T1000 (cell line): ENCODE measurements at regions not wholly inside any gene's neighbourhood (a gene's known extent, or its start where the extent isn't known, plus 50 kb on each side); places are given as distances from the start of the nearest gene placed in this dataset.
"Not testable (repeated sequence)": the region's sequence is repeated elsewhere in the genome, so short reads cannot be mapped to it uniquely, and the experiment has no call there.

Experiments
- DNase-seq: peaks from one replicate; lab custom pipeline; 2025; ENCODE audit warnings: mixed read lengths; lab: John Stamatoyannopoulos, UW

DNA sequence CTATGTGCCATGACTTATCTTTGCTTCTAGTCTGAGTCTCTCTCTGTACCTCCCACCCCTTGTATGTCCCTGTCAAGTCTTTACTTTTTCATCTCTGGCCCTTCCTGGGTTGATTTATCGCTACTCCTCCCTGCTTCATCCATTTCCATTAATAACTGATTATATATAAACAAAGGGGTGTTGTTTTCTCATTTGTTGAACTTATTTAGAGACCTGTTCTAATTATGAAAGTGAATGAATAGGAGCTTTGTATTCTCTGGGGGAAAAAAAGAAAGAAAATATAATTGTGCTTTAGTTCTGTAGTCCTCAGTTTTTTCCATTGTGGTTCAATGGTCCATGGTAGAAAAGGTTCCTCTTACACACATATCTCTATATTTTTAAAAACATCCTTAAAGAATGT lies 328.9 kb upstream of the PPP2R3A start:
- DNase-seq: no peak

GRCh38 chr3:135637013-135637412 lies 328.5 kb upstream of the PPP2R3A start:
- no peak for DNase-seq

GRCh38 chr3:135641761-135642160 lies 323.8 kb upstream of the PPP2R3A start:
- DNase-seq: no peak

DNA sequence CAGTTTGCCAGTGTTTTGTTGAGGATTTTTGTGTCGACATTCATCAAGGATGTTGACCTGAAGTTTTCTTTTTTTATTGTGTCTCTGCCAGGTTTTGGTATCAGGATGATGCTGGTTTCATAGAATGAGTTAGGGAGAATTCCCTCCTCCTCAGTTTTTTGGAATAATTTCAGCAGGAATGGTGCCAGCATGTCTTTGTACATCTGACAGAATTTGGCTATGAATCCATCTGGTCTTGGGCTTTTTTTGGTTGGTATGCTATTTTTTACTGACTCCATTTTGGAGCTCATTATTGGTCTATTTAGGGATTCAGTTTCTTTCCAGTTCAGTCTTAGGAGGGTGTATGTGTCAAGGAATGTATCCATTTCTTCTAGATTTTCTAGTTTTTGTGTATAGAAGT lies 320.0 kb upstream of the PPP2R3A start:
- no peak for DNase-seq

GRCh38 chr3:135646873-135647272 lies 318.7 kb upstream of the PPP2R3A start:
- DNase-seq: no peak

- DNase-seq: no peak
Measured at GRCh38 chr3:135649361-135649760, 316.2 kb upstream of the PPP2R3A start.

DNA sequence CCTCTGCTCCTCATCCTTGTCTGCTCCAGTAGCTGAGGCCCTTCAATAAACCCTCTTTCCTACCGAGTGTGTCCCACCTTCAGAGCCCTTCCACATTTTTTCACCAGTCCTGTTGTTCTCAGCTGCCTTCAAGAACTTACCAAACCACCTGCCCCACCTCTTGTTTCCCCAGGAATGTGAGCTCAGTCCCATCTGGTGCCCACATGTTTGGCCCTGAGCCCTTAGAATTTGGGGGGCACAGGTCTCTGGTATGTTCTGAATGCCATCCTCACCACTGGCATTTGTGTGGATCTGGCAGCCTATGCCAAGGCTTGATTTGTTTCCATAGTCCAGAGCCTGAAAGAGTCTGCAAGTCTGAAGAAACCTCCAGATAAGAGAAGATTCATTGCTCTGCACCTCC lies 315.2 kb upstream of the PPP2R3A start:
- DNase-seq: no peak

DNA sequence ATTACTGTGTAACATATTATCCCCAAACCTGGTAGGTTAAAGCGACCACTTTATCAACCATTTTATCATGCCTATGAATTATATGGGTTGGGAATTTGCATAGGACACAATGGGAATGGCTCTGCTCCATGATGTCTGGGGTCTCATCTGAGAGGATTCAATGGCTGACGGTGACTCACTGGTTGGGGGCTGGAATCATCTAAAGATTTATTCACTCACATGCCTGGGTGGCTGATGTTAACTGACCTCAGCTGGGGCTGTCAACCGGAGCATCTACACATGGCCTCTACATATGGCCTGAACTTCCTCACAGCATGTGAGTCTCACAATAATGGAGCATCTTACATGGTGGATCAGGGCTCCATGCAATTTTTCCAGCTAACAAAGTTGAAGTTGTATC lies 313.1 kb upstream of the PPP2R3A start:
- DNase-seq: no peak

GRCh38 chr3:135655328-135655727 lies 310.2 kb upstream of the PPP2R3A start:
- no peak for DNase-seq

DNA sequence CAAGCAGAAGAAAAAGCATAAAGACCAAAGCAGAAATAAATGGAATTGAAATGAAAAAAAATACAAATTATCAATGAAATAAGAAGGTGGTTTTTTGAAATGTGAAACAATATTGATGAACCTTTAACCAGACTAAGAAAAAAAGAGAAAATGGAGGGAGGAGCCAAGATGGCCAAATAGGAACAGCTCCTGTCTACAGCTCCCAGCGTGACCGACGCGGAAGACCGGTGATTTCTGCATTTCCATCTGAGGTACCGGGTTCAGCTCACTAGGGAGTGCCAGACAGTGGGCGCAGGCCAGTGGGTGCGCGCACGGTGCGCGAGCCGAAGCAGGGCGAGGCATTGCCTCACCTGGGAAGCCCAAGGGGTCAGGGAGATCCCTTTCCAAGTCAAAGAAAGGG lies 307.1 kb upstream of the PPP2R3A start:
- not testable (repeated sequence) for DNase-seq

DNA sequence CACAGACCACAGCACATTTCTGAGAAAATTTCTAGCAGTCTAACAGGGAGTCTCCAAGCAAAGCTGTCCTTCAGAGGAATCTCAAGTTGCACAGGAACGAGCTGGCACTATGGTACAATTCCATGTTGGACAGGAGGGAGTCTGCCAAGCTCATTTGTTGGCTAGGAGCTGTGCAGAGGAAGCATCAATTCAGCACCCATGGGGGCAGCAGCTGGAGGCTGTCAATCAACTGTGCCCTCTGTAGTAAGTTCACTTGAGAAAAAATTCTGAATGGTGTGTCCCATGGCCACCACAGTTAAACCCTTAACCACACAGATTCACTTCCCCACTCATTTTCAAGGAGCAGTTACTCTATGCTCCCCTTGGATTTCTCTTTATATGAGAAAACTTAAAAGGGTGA lies 298.5 kb upstream of the PPP2R3A start:
- no peak for DNase-seq

GRCh38 chr3:135674508-135674907 lies 291.0 kb upstream of the PPP2R3A start:
- DNase-seq: no peak

DNA sequence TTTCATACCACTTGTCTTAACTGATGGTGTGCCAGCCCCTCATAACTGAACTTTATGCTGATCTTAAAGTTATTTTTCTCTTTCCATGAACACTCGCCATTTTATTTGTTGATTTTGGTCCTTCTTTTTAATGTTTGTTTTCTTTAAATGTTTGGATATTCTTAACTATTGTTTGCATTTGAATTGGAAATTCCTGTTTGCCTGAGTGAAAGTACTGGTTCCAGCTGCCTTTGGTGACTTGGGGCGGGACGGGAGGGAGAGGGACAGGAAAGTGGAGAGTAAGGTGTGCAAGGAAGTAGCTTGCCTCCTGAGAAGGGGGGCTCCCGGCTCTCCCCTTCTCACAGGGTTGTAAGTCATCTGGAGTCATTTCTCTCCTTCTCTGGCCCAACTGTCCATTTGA lies 287.1 kb upstream of the PPP2R3A start:
- no peak for DNase-seq

DNA sequence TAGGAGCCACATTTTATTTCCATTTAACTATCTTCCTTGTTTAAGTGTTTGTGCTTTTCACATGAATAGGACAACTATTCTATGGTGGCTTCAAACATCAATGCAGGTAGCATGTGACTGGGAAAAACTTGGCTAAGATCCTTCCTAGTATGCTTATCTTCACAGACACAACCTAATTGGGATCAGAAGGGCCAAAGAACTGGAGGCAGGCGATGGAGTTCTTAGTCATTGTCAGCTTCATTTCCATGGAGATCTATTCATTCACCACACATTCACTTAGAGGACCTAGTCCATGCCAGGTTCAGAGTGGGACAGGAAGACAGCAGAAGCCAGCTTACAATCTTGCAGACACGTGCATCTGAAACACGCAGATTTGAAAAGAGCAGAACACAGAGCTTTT lies 277.5 kb upstream of the PPP2R3A start:
- no peak for DNase-seq

DNA sequence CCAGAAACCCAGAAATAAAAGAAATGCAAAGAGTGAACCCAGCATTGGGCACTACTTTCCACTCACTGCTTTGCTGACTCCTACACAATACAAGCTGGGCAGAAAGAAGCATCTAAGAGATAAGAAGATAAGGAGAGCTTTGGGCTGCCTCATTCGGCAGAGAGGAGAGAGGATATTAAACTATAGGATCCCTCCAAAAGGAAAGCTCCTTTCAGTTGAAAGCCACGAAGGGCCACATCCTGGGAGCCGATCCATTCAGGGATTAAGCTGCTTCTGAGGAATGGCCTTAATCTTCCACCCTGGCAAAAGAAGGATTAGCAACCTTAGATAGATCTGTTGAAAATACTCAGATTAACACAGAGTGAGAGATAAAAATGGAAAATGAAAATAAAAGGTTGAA lies 274.9 kb upstream of the PPP2R3A start:
- DNase-seq: no peak

- DNase-seq: no peak
Measured at GRCh38 chr3:135691240-135691639, 274.3 kb upstream of the PPP2R3A start.

GRCh38 chr3:135694142-135694541 lies 271.4 kb upstream of the PPP2R3A start:
- no peak for DNase-seq

DNA sequence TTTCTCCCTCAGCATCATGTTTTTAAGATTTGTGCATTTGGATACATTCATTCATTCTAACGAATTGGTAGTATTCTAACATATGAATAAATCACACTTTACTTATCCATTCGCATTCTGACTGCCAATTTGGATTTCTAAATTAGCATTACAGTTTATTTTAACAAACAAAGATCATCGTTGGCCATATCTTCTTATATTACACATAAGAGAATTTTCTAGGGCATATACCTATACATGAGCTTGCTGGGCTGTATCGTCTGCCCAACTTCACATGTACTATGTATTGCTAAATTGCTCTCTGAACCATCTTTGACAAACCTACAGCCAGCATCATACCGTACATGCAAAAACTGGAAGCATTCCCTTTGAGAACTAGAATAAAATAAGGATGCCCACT lies 265.8 kb upstream of the PPP2R3A start:
- DNase-seq: no peak

DNA sequence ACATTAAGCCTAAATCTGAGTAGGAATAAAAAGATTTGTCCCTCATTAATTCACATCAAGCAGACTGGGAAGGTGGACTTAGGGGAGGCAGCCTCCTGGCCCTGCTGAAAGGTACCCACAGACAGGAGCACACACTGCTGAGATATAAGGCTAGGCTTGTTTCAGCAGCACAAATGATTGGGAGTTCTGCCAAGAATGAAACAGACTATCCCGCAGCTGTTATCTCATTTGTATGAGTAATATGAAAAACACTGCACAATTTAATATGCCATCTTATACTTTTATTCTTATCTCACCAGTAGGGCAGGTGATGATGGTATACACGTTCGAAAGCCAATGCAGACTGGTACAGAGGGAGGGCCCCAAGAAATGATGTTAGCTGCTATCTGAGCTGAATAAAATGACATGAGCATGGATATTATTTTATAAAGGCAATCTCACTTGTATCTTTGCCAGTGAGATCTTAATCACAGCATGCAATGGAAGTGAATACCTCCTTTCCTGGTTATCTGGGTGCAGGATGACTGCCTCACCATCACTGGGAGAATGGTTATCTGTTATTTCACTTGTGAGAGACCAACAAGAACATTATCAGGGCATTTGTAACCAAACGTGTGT lies 258.7 kb upstream of the PPP2R3A start:
- DNase-seq: no peak

DNA sequence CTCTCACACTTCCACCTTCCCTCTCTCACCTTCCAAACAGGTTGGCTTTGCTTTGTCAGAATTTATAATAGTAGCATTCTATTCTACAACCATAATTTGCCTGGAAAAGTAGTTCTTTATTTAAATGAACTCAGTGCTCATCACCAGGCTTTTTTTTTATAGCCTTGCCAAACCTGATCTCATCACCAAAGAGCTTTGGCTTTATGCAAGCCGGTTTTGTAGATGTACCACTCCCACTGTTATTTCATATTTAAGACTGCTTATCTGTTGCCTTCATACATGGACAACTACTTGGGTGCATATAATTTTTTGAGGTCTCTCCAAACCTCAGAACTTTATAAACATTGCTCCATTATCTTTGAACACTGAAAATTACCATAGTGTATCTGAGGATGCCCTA lies 246.1 kb upstream of the PPP2R3A start:
- no peak for DNase-seq

- DNase-seq: no peak
Measured at GRCh38 chr3:135728007-135728721, 237.4 kb upstream of the PPP2R3A start.

DNA sequence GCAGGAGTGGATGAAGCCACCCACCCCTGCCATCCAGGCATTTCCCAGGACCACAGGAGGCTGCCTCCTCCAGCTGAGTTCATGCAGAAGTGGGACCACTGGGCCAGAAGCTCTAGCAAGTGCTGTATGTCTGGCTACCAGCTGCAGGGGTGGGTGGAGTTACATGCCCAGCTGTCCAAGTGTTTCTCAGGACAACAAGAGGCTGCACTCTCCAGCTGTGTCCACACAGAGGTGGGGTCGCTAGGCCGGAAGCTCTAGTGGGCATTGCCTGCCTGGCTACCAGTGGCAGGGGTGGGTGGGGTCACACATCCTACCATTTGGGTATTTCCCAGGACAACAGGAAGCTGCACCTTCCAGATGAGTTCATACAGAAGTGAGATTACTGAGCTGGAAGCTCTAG lies 234.0 kb upstream of the PPP2R3A start:
- no peak for DNase-seq

DNA sequence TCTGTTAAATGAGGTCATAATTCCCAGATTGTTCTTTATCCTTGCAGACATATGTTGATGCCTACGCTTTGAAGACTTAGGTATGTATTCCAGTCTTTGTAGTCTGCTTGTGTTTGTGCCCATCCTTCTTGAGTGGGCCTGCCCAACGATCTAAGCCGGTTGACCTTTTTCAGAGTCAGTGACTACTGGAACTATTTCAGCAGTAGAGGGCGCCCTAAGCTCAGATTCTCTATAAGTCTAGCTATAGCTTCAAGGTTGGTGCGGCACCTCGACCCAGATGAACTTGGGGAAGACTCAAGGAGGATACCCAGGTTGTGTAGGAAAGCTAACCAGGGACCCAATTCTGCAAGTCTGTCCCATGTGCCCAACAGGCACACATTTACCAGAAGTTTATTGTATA lies 228.8 kb upstream of the PPP2R3A start:
- no peak for DNase-seq

DNA sequence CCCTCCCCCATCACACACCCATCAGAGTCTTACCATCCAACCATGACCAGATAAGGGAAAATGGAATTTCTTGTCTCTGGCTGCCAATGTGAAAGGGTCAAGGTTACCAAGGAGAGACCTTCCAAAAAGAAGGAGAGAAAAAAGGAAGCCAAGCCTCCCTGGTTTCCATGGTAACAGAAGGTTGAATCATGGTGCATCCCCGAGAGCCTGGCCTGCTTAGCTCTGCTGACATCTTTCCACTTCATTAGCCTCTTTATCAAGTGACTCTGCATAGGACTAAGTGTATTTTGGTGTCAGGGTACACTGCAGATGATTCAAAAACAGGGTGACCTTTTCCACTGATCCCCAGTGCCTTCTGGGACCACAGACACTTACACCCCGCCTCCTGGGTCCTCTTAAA lies 225.7 kb upstream of the PPP2R3A start:
- DNase-seq: no peak
